Endothelial cell of umbilical vein (primary cell): ENCODE measurements at regions not wholly inside any gene's neighbourhood (a gene's known extent, or its start where the extent isn't known, plus 50 kb on each side); places are given as distances from the start of the nearest gene placed in this dataset.

ENCODE experiments used
- BruUV-seq: library from RNA; stranded (reverse); fragments of 400-500 nt; replicated peaks from 2 replicates; lab custom pipeline; 2021; lab: Mats Ljungman, UMichigan
- CTCF ChIA-PET: fragments of 300-600, 350-600 bp; sonication (Branson Sonifier 250); formaldehyde crosslinking; loops from one replicate; lab custom pipeline; 2021; ENCODE audit warnings: antibody characterized with exemption, inconsistent platforms; lab: Charles Lee
- POLR2A ChIA-PET: fragments of 300-600, 350-600 bp; sonication (Branson Sonifier 250); formaldehyde crosslinking; loops from one replicate; lab custom pipeline; 2021; ENCODE audit warnings: antibody characterized with exemption, inconsistent platforms; lab: Charles Lee
- DNase-seq: peaks from one replicate; pipeline ENCODE4 v3.0.0-alpha.2; 2011; ENCODE audit warnings: low read depth, low spot score
- FAIRE-seq: peaks from 2 replicates; lab custom pipeline; 2011; peaks lifted over from hg19 to GRCh38; lab: Jason Lieb, UNC
- H2AFZ ChIP-seq: 2 replicates; pipeline ENCODE4 v1.6.0; 2012; ENCODE audit warnings: low read depth, low read length, control low read depth, inconsistent platforms
- H3K27ac ChIP-seq: 2 replicates; pipeline ENCODE4 v1.5.1; 2011; ENCODE audit warnings: low read depth, mild to moderate bottlenecking, control low read depth, low read length, moderate library complexity; ENCODE audit not compliant: insufficient read depth
- H3K27me3 ChIP-seq, 2 experiments: 2 replicates each; pipeline versions ENCODE4 v1.6.0 to v1.6.1; 2011; ENCODE audit warnings: low read length in 2 of 2, mixed read lengths in 1 of 2; ENCODE audit not compliant: control insufficient read depth in 2 of 2, insufficient read depth in 2 of 2
- H3K36me3 ChIP-seq, 2 experiments: 2 replicates in 1 of 2; 3 replicates in 1 of 2; pipeline ENCODE4 v1.5.1; 2011; ENCODE audit warnings: low read length in 2 of 2, mild to moderate bottlenecking in 1 of 2, moderate library complexity in 1 of 2; ENCODE audit not compliant: control insufficient read depth in 2 of 2, insufficient read depth in 2 of 2; ENCODE audit errors: extremely low read depth in 1 of 2
- H3K4me1 ChIP-seq: 3 replicates; pipeline ENCODE4 v1.5.1; 2011; ENCODE audit warnings: mild to moderate bottlenecking, low read length; ENCODE audit not compliant: control insufficient read depth, insufficient read depth; ENCODE audit errors: extremely low read depth
- H3K4me2 ChIP-seq: 2 replicates; pipeline ENCODE4 v1.6.1; 2011; ENCODE audit warnings: low read length, control low read depth, mixed read lengths; ENCODE audit not compliant: insufficient read depth
- H3K4me3 ChIP-seq, 3 experiments: fragments of 200-600 bp in 1 of 3; sonication (generic), shearing (Covaris generic) in 1 of 3; replicated peaks in 1 of 3; 2 replicates each; pipeline ENCODE4 v1.5.1; 2011 to 2016; ENCODE audit warnings: control low read depth in 3 of 3, low read length in 3 of 3, mild to moderate bottlenecking in 2 of 3, inconsistent platforms in 1 of 3, low read depth in 1 of 3, moderate library complexity in 1 of 3; ENCODE audit not compliant: insufficient read depth in 1 of 3
- H3K79me2 ChIP-seq: 2 replicates; pipeline ENCODE4 v1.6.0; 2012; ENCODE audit warnings: low read length, inconsistent platforms; ENCODE audit not compliant: control insufficient read depth, insufficient read depth
- H3K9ac ChIP-seq: replicated peaks from 2 replicates; pipeline ENCODE3; 2011; ENCODE audit warnings: low read length, control low read depth; ENCODE audit not compliant: insufficient read depth; ENCODE audit errors: extremely low read depth
- H3K9me1 ChIP-seq: replicated peaks from 3 replicates; pipeline ENCODE4 v1.6.0; 2011; ENCODE audit warnings: mild to moderate bottlenecking, low read length; ENCODE audit not compliant: control insufficient read depth, insufficient read depth; ENCODE audit errors: extremely low read depth
- H3K9me3 ChIP-seq: replicated peaks from 2 replicates; pipeline ENCODE4 v1.5.1; 2012; ENCODE audit warnings: low read length, inconsistent platforms; ENCODE audit not compliant: control insufficient read depth, insufficient read depth
- H4K20me1 ChIP-seq: replicated peaks from 2 replicates; pipeline ENCODE3; 2011; ENCODE audit warnings: mild to moderate bottlenecking, low read length; ENCODE audit not compliant: control insufficient read depth, insufficient read depth; ENCODE audit errors: extremely low read depth
- EZH2 ChIP-seq: IDR thresholded peaks from 2 replicates; pipeline ENCODE4 v1.6.1; 2012; ENCODE audit warnings: borderline replicate concordance, low read depth, mild to moderate bottlenecking, moderate library complexity, low read length, inconsistent platforms; ENCODE audit not compliant: severe bottlenecking
- FOS ChIP-seq: IDR thresholded peaks from 2 replicates; pipeline ENCODE4 v1.6.1; 2011; ENCODE audit warnings: mild to moderate bottlenecking, low read length, moderate library complexity, borderline replicate concordance; ENCODE audit not compliant: insufficient read depth
- GATA2 ChIP-seq: IDR thresholded peaks from 2 replicates; pipeline ENCODE4 v1.7.0; 2011; ENCODE audit warnings: low read depth, mild to moderate bottlenecking, moderate library complexity, mixed read lengths, low read length; ENCODE audit not compliant: insufficient read length, insufficient read depth
- JUN ChIP-seq: IDR thresholded peaks from 2 replicates; pipeline ENCODE4 v1.6.1; 2011; ENCODE audit warnings: borderline replicate concordance, low read depth; ENCODE audit not compliant: insufficient read length, insufficient read depth
- MYC ChIP-seq: IDR thresholded peaks from one replicate; pipeline ENCODE4 v1.6.1; 2011; ENCODE audit warnings: mild to moderate bottlenecking, low read depth, low read length
- POLR2A ChIP-seq: IDR thresholded peaks from 2 replicates; pipeline ENCODE4 v1.6.1; 2012; ENCODE audit warnings: low read depth, mild to moderate bottlenecking, control low read depth, low read length
- POLR2AphosphoS5 ChIP-seq: IDR thresholded peaks from 2 replicates; pipeline ENCODE4 v1.6.1; 2012; ENCODE audit warnings: low read depth, mild to moderate bottlenecking, control low read depth, low read length, moderate library complexity; ENCODE audit not compliant: insufficient read depth
- dilution Hi-C: fragments of 300-500 bp; cut with MboI; formaldehyde crosslinking; loops from one replicate; pipeline ENCODE4 v1.15.0; 2019; ENCODE audit warnings: low sequenced_read_pairs; ENCODE audit not compliant: extremely low pct_ligation_motif_present
- intact Hi-C: fragments of 100-400 bp; cut with micrococcal nuclease; formaldehyde crosslinking; loops from one replicate; pipeline ENCODE4 v1.10.0; 2022
- TF ChIP-seq, protein P1 (sequence below), 2 donors: IDR thresholded peaks; 1 replicate in 1 of 2; 2 replicates in 1 of 2; pipeline ENCODE4 v1.5.1; 2011; ENCODE audit warnings: low read length in 2 of 2, mild to moderate bottlenecking in 2 of 2, moderate library complexity in 2 of 2, control low read depth in 1 of 2, inconsistent platforms in 1 of 2, low read depth in 1 of 2; ENCODE audit not compliant: insufficient read depth in 1 of 2; ENCODE audit errors: extremely low read depth in 1 of 2
- TF ChIP-seq, protein P2 (sequence below): IDR thresholded peaks from 2 replicates; pipeline ENCODE4 v1.6.1; 2011; ENCODE audit not compliant: insufficient read depth, insufficient read length

DNA sequence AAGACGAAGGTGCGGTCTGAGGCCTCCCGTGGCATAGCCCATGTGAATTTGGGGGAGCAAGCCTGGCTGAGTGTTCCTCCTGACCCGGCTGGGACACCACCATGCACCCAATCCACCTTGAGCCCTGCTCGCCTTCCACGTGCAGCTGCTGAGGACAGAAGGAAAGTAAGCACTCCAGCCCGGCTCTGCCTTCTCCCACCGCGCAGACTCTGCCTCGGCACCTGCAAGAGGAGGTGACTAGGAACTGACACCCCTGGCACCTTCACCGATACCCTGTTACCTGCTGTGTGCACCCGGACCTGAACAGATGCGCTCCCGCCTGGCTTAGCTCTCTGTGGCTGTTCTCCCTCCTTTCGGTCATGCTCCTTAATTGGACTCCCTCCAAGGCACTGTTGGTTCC lies 57.0 kb upstream of the OPN4 start:
- H3K4me2 ChIP-seq: no peak overlapping the region
- dilution Hi-C loops (no loop called here), intact Hi-C loops (no loop called here)
- no peak overlapping the region for H3K27ac ChIP-seq
- no peak overlapping the region for H3K4me3 ChIP-seq
- H3K9me3 ChIP-seq: no peaks in the 10 kb centered on the region
- no peaks in the 10 kb centered on the region for H3K36me3 ChIP-seq
- ChIA-PET CTCF (interaction anchor here (1.8 kb wide), 1 partner anchor 12 kb away, joined by 6 read pairs; no protein-coding TSS in a partner anchor), POLR2A (no interaction called here)
- no peaks in the 10 kb centered on the region for H3K4me1 ChIP-seq
- H3K9ac ChIP-seq: no peak overlapping the region
- DNase-seq (no peak), FAIRE-seq (no peak)
- no TSS peak for BruUV-seq
- TF ChIP-seq, protein P1, sequence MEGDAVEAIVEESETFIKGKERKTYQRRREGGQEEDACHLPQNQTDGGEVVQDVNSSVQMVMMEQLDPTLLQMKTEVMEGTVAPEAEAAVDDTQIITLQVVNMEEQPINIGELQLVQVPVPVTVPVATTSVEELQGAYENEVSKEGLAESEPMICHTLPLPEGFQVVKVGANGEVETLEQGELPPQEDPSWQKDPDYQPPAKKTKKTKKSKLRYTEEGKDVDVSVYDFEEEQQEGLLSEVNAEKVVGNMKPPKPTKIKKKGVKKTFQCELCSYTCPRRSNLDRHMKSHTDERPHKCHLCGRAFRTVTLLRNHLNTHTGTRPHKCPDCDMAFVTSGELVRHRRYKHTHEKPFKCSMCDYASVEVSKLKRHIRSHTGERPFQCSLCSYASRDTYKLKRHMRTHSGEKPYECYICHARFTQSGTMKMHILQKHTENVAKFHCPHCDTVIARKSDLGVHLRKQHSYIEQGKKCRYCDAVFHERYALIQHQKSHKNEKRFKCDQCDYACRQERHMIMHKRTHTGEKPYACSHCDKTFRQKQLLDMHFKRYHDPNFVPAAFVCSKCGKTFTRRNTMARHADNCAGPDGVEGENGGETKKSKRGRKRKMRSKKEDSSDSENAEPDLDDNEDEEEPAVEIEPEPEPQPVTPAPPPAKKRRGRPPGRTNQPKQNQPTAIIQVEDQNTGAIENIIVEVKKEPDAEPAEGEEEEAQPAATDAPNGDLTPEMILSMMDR (IDR thresholded peaks at IDR 0.05; ENCODE audit: extremely low read depth in 1 of 2, insufficient read depth in 1 of 2, low read depth in 1 of 2, low read length in 2 of 2): no peak
- TF ChIP-seq FOS (no peak), POLR2AphosphoS5 (no peak), EZH2 (no peak), GATA2 (no peak), POLR2A (no peak), JUN (no peak), MYC (no peak)
- TF ChIP-seq, protein P2, sequence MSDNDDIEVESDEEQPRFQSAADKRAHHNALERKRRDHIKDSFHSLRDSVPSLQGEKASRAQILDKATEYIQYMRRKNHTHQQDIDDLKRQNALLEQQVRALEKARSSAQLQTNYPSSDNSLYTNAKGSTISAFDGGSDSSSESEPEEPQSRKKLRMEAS: no peak
- no peak overlapping the region for H2AFZ ChIP-seq
- no peaks in the 10 kb centered on the region for H3K9me1 ChIP-seq
- peaks cover 0 to 2% of the 10 kb centered on the region in 2 experiments for H3K27me3 ChIP-seq
- no peaks in the 10 kb centered on the region for H4K20me1 ChIP-seq
- H3K79me2 ChIP-seq: no peaks in the 10 kb centered on the region
